Upper lobe of left lung (tissue), 6 donors: ENCODE measurements at regions not wholly inside any gene's neighbourhood (a gene's known extent, or its start where the extent isn't known, plus 50 kb on each side); places are given as distances from the start of the nearest gene placed in this dataset.

Source experiments
- ATAC-seq, 2 donors: fragments of 200-7000 bp; cut with Tn5 transposase; one replicate each; pipeline ENCODE4 v1.9.1; 2022; ENCODE audit warnings: mild to moderate bottlenecking in 2 of 2, moderate library complexity in 2 of 2; ENCODE audit not compliant: low FRiP score in 2 of 2
- DNase-seq, 2 donors: peaks; one replicate each; pipeline ENCODE4 v3.0.0-alpha.2; 2019 to 2020
- H3K27ac ChIP-seq, 4 donors: fragments of 200-600 bp; sonication (generic); one replicate each; pipeline ENCODE4 v1.5.1; 2016 to 2019
- H3K27me3 ChIP-seq, 4 donors: fragments of 200-600 bp; sonication (generic); one replicate each; pipeline ENCODE4 v1.5.1; 2017 to 2019
- H3K36me3 ChIP-seq, 4 donors: fragments of 200-600 bp; sonication (generic); one replicate each; pipeline ENCODE4 v1.5.1; 2016 to 2019
- H3K4me1 ChIP-seq, 4 donors: fragments of 200-600 bp; sonication (generic); one replicate each; pipeline ENCODE4 v1.5.1; 2018 to 2019
- H3K4me3 ChIP-seq, 4 donors: fragments of 200-600 bp; sonication (generic); one replicate each; pipeline ENCODE4 v1.5.1; 2017 to 2019; ENCODE audit warnings: mild to moderate bottlenecking in 2 of 4, moderate library complexity in 1 of 4
- H3K9me3 ChIP-seq, 4 donors: fragments of 200-600 bp; sonication (generic); one replicate each; pipeline ENCODE4 v1.5.1; 2018 to 2019
- EP300 ChIP-seq, 4 donors: sonication (generic); formaldehyde crosslinking; IDR thresholded peaks; one replicate each; pipeline ENCODE4 v1.5.1; 2017; ENCODE audit warnings: antibody characterized with exemption in 4 of 4, control low read depth in 2 of 4
- POLR2A ChIP-seq, 4 donors: fragments of 450-650 bp; IDR thresholded peaks; one replicate each; pipeline ENCODE4 v1.5.1; 2016 to 2017; ENCODE audit warnings: antibody characterized with exemption in 4 of 4, mild to moderate bottlenecking in 2 of 4
- POLR2AphosphoS5 ChIP-seq, 2 donors: sonication (generic); formaldehyde crosslinking; IDR thresholded peaks; one replicate each; pipeline ENCODE4 v1.5.1; 2017; ENCODE audit warnings: antibody characterized with exemption in 2 of 2
- WGBS, 2 donors: methylation state at CpG; one replicate each; pipeline ENCODE4 v1.1.5; 2017 to 2018; 5-methylcytosine and 5-hydroxymethylcytosine counted together
- TF ChIP-seq, protein P1 (sequence below), 6 experiments: fragments of 450-650 bp in 4 of 6; fragments of 200-600 bp in 2 of 6; sonication (generic) in 2 of 6; IDR thresholded peaks; one replicate each; pipeline ENCODE4 v1.5.1; 2016 to 2019; ENCODE audit warnings: antibody characterized with exemption in 6 of 6
- donor health status: DM: no; HTN: no; CAD: no; lungs with moderate emphysema.
- donor health status: DM: no; HTN: yes; CAD: no; lungs with severe emphysema.

DNA sequence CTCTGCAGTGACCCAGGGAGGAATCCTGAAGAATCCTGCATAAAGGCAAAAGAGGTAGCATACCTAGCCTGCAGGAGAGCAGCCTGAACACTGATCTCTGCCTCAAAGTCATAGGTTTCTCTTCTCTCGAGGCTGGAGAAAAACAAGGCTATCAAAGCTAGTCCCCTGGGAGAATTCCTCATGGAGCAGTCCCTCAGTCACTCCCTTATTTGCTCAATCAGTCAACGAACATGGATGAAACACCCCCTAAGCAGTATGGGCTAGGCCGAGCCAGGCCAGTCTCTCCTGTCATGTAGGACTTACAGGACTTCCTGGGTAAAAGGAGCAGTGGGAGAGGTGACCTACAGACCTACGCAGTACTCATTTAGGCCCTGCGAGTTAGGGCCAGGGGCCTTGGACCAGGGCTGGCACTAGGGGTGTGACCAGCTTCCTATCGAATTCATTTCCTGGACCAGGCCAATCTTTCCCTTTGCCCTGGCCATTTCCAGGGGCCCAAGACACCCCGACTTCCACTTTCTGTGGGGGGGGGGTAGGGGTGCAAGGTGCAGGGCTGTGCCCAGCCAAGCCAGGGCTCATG is 164.1 kb downstream of the EFNB1 start:
- H3K4me1 ChIP-seq: peaks cover 3 to 15% (median 8%) of the 10 kb centered on the region in 4 donors
- no peaks in the 10 kb centered on the region for H3K36me3 ChIP-seq
- TF ChIP-seq, protein P1, sequence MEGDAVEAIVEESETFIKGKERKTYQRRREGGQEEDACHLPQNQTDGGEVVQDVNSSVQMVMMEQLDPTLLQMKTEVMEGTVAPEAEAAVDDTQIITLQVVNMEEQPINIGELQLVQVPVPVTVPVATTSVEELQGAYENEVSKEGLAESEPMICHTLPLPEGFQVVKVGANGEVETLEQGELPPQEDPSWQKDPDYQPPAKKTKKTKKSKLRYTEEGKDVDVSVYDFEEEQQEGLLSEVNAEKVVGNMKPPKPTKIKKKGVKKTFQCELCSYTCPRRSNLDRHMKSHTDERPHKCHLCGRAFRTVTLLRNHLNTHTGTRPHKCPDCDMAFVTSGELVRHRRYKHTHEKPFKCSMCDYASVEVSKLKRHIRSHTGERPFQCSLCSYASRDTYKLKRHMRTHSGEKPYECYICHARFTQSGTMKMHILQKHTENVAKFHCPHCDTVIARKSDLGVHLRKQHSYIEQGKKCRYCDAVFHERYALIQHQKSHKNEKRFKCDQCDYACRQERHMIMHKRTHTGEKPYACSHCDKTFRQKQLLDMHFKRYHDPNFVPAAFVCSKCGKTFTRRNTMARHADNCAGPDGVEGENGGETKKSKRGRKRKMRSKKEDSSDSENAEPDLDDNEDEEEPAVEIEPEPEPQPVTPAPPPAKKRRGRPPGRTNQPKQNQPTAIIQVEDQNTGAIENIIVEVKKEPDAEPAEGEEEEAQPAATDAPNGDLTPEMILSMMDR (IDR thresholded peaks at IDR 0.05): no peak
- TF ChIP-seq POLR2AphosphoS5 (IDR thresholded peaks at IDR 0.05) (no peak), EP300 (IDR thresholded peaks at IDR 0.05) (no peak), POLR2A (IDR thresholded peaks at IDR 0.05) (no peak)
- ATAC-seq: no peak
- H3K27me3 ChIP-seq: no peaks in the 10 kb centered on the region
- H3K27ac ChIP-seq: no peak overlapping the region
- no peak for DNase-seq
- no peaks in the 10 kb centered on the region for H3K9me3 ChIP-seq
- WGBS, 2 donors: 83 to 84% methylated on average over 3 to 7 of the region's 7 CpGs
- no peak overlapping the region for H3K4me3 ChIP-seq

DNA sequence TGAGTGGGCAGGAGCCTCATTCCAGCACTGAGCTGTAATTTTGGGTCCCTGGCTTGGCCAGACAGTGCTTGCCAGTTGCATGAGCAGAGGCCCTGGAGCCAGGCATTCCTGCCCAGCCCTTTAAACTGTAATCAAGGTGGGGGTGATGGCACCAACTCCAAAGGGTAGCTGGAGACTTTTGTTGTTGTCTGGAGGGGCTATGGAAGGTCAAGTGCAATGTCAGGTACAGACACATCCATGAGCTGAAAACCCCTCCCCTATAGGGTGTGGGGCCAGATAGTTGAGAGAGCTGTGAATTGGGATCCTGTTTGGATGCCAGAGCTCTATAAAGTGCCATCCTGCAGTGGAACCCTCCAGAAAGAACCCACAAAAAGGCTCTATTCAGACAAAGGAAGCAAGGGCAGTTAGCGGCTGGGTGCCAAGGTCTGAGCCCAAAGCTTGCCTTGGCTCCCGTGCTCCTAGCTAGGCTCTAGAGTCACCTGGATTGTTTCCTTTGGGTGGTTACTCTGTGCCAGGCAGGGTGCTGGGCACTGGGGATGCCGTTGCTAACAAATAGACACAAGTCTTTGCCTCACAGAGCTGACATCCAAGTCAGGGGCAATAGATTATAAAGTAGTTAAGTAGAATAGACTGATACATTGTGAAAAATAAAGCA is 163.0 kb downstream of the EFNB1 start:
- H3K36me3 ChIP-seq: no peaks in the 10 kb centered on the region
- H3K27me3 ChIP-seq: no peaks in the 10 kb centered on the region
- 71 to 77% methylated on average over 1 to 3 of the region's 3 CpGs for WGBS, 2 donors
- H3K4me3 ChIP-seq: no peak overlapping the region
- H3K9me3 ChIP-seq: no peaks in the 10 kb centered on the region
- H3K4me1 ChIP-seq: peaks cover 3 to 15% (median 7%) of the 10 kb centered on the region in 4 donors
- H3K27ac ChIP-seq: no peak overlapping the region
- TF ChIP-seq POLR2A (IDR thresholded peaks at IDR 0.05) (no peak), POLR2AphosphoS5 (IDR thresholded peaks at IDR 0.05) (no peak), EP300 (IDR thresholded peaks at IDR 0.05) (no peak)
- TF ChIP-seq, protein P1 (IDR thresholded peaks at IDR 0.05): no peak
- DNase-seq (no peak), ATAC-seq (no peak)

DNA sequence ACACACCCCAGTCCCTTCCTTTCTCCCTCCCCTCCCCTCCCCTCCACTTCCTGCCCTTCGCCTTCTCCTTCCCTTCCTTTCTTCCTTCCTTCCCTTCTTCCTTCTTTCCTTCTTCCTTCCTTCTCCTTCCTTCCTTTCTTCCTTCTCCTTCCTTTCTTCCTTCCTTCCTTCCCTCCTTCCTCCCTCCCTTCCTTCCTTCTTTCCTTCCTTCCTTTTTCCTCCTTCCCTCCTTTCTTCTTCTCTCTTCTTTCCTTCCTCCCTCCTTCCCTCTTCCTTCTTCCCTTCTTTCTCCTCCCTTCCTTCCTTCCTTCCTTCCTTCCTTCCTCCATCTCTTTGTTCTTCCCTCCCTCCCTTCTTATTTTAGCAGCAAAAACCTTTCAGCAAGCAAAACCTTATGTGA is 162.1 kb downstream of the EFNB1 start:
- ATAC-seq (no peak), DNase-seq (no peak)
- H3K36me3 ChIP-seq: no peaks in the 10 kb centered on the region
- 40 to 67% methylated on average over 1 of the region's 1 CpG for WGBS, 2 donors
- no peaks in the 10 kb centered on the region for H3K9me3 ChIP-seq
- H3K27me3 ChIP-seq: no peaks in the 10 kb centered on the region
- peaks cover 0 to 15% (median 7%) of the 10 kb centered on the region in 4 donors for H3K4me1 ChIP-seq
- no peak overlapping the region for H3K27ac ChIP-seq
- TF ChIP-seq EP300 (IDR thresholded peaks at IDR 0.05): no peak
- TF ChIP-seq, protein P1 (IDR thresholded peaks at IDR 0.05): no peak
- TF ChIP-seq POLR2A (IDR thresholded peaks at IDR 0.05): no peak
- no peak for TF ChIP-seq POLR2AphosphoS5 (IDR thresholded peaks at IDR 0.05)
- no peak overlapping the region for H3K4me3 ChIP-seq

DNA sequence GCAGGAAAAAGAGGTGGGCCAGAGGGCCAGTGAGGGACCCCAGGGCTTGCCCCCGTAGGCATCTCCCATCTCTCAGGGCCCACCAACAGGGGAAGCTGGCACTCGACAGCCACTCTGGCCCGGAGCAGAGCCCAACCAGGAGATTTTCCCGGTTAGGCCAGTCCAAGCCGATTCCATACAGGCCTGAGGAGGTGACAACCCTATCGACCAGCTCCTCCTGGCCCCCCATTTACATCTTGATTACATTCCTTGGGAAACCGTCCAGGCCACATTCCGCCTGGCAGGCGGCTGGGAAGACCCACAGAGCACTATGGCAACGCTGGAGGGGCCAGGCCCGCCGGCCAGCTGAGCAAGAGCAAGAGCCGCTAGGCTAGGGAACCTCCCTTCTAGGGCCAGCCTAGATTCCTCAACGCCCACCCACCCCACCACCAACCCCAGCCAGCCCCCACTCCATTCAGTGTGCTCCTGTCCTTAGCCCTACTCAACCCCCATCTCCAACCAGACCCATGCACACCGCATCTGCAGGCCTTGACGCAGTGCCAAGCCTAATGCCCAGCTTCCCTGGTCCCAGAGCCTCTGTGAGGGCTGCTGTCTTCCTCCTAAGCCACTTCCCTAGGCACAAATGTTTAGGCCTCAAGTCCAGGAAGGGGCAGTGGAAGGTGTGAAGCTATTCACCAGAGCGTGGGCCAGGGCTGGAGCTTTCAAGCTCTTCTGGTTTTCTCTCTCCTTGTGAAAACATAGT is 161.2 kb downstream of the EFNB1 start:
- Histone ChIP-seq H3K36me3 (no peaks in the 10 kb centered on the region), H3K4me1 (peaks cover 0 to 6% (median 4%) of the 10 kb centered on the region in 4 donors), H3K4me3 (no peak overlapping the region), H3K9me3 (no peaks in the 10 kb centered on the region), H3K27me3 (no peaks in the 10 kb centered on the region), H3K27ac (peak overlapping the region in 3 of 4 donors; percentile 24 to 43 (median 37))
- ATAC-seq: peak in 1 of 2 donors; percentile 47
- peak in 1 of 2 donors; percentile 44 for DNase-seq
- WGBS, 2 donors: 47 to 67% methylated on average over 3 to 17 of the region's 17 CpGs
- TF ChIP-seq, protein P1 (IDR thresholded peaks at IDR 0.05): no peak
- no peak for TF ChIP-seq POLR2AphosphoS5 (IDR thresholded peaks at IDR 0.05)
- TF ChIP-seq POLR2A (IDR thresholded peaks at IDR 0.05): no peak
- TF ChIP-seq EP300 (IDR thresholded peaks at IDR 0.05): no peak
